HG02763 (cell line): ENCODE measurements at regions not wholly inside any gene's neighbourhood (a gene's known extent, or its start where the extent isn't known, plus 50 kb on each side); places are given as distances from the start of the nearest gene placed in this dataset.

ENCODE experiments used
- ATAC-seq: cut with Tn5 transposase; IDR thresholded peaks from one replicate; pipeline ENCODE4 v1.9.1; 2021; ENCODE audit warnings: mild to moderate bottlenecking, moderate library complexity; ENCODE audit not compliant: unreplicated experiment

GRCh38 chr2:7773362-7774360 lies 856.4 kb downstream of the RNF144A start:
- ATAC-seq: peak; percentile 60

- ATAC-seq: no peak
Observed at GRCh38 chr2:7774481-7774880, 857.3 kb downstream of the RNF144A start.

DNA sequence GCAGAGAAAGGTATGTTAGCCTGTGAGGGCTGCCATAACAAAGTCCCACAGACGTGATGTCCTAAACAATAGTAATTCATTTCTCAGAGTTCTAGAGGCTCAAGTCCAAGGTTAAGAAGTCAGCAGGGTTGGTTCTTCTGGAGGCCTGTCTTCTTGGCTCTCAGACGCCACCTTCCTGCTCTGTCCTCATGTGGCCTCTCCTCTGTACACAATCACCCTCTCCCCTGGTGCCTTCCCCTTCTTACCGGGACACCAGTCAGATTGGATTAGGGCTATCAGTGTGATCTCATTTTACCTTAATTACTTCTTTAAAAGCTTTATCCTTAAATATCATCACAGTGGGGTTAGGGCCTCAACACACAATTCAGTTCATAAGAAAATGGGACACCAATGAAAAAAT lies 860.5 kb downstream of the RNF144A start:
- ATAC-seq: no peak

- ATAC-seq: no peak
Observed at GRCh38 chr2:7780321-7780720, 863.1 kb downstream of the RNF144A start.

DNA sequence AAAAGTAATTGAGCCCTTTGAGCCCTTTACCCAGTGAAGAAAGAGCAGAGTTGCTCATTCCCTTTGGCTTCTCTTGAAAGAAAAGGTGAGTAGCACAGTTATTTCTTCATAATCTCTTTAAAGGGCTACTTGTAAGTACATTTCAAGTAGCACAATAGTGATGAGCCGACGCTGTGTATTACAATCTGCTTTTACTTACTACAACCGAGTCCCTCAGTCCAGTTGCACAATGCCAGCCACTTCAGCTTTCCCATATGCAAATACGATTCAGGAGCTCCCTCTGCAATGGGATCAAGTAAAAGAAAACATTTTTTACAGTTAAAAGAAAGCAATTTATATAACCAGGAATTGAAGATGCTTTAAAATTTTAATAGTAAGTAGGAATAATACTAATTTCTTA lies 868.5 kb downstream of the RNF144A start:
- ATAC-seq: no peak

GRCh38 chr2:7788736-7789135 lies 871.5 kb downstream of the RNF144A start:
- no peak for ATAC-seq

GRCh38 chr2:7792031-7792651 lies 874.9 kb downstream of the RNF144A start:
- ATAC-seq: no peak

DNA sequence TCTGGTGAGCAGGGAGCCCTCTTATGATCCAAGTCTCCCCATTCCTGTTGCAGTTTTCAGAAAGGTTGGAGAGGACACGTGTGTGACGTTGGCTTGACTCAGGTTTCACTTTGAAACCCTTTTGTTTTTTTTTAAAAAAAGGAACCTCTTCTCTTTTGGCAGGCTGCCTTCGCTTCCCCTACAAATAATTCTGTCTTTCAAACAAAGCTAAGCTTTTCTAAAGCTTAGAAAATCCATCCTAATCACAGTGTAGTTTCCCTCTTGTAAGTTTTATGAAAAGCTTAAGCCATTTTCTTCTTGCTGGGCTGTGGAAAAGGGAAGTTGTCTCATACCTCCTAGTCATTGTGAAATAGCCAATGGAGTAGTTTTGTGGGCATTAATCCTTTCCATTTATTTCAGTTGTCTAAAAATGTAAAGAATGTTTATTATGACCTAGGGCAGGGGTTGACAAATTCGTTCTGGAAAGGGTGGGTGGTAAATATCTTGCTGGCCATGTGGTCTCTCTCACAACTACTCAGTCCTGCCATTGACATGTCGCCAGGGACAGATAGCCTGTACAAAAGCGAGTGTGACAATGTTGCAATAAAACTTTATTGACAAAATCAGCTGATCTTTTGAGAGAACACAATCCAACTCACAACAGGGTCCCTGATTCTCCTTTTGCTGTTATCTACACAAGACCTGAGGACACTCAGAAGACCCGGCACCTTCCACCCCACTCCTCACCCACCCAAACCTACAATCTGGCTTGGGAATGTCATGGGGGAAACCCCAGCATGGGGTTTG lies 878.8 kb downstream of the RNF144A start:
- ATAC-seq: no peak

GRCh38 chr2:7800031-7800430 lies 881.8 kb upstream of the ID2 start:
- no peak for ATAC-seq

DNA sequence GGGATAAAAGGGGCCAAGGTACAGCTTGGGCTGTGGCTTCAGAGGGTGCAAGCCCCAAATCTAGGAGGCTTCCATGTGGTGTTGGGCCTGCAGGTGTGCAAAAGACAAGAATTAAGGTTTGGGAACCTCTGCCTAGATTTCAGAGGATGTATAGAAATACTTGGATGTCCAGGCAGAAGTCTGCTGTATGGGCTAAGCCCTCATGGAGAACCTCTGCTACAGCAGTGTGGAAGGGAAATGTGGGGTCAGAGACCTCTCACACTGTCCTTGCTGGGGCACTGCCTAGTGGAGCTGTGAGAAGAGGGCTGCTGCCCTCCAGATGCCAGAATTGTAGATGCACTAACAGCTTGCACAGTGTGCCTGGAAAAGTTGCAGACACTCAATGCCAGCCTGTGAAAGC lies 880.6 kb upstream of the ID2 start:
- no peak for ATAC-seq

GRCh38 chr2:7803515-7803914 lies 878.3 kb upstream of the ID2 start:
- no peak for ATAC-seq

GRCh38 chr2:7809640-7810039 lies 872.2 kb upstream of the ID2 start:
- no peak for ATAC-seq

GRCh38 chr2:7811073-7811472 lies 870.8 kb upstream of the ID2 start:
- ATAC-seq: no peak

GRCh38 chr2:7812231-7812995 lies 869.4 kb upstream of the ID2 start:
- ATAC-seq: no peak

- ATAC-seq: no peak
Observed at GRCh38 chr2:7813541-7814292, 868.1 kb upstream of the ID2 start.

DNA sequence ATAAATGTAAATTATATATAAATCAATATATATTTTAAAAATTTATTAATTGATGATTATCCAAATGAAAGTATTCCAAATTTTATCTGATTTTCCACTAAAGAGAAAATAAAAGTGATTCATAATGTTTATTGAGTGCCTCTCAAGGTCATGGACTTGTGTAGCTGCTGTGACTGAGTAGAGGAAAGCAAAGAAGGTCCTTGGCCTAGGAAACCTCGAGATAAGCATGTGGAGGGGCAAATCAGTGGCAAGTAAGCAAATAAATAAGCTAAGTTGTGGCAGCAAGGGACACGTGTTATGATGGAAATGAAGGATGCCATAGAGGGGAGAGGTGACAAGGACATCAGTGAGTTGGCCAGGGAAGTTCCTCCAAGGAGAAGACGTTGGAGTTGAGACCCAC lies 866.1 kb upstream of the ID2 start:
- no peak for ATAC-seq

GRCh38 chr2:7816233-7816632 lies 865.6 kb upstream of the ID2 start:
- no peak for ATAC-seq

DNA sequence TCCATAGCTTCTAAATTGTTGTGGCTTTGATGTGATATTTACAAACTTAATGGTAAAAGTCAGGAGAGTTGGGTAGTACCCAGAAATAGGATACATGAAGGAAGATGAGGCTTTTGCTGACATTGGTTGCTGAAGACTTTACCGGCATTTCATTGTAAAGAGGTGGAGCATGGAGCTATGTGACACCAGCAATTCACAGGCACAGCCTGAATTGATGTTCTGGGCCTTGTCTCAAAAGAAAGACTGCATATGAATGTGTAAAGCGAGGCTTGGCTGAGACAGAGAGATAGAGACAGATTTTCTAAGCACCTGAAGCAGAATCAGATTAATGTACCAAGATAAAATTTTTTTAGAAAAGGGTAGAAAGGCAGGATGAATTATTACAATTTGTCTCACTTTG lies 864.9 kb upstream of the ID2 start:
- no peak for ATAC-seq

DNA sequence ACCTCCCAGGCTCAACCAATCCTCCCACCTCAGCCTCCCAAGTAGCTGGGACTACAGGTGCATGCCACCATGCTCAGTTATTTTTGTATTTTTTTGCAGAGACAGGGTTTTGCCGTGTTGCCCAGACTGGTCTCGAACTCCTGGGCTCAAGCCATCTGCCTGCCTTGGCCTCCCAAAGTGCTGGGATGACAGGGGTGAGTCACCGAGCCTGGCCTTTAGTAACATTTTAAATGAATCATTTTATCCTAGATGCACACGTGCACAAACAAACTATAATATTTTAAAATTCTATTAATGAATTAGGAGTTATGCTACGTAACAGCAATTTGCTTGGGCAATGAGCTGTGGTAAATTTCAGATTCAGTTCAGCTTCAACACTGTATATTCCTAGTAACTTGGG lies 862.5 kb upstream of the ID2 start:
- ATAC-seq: no peak

DNA sequence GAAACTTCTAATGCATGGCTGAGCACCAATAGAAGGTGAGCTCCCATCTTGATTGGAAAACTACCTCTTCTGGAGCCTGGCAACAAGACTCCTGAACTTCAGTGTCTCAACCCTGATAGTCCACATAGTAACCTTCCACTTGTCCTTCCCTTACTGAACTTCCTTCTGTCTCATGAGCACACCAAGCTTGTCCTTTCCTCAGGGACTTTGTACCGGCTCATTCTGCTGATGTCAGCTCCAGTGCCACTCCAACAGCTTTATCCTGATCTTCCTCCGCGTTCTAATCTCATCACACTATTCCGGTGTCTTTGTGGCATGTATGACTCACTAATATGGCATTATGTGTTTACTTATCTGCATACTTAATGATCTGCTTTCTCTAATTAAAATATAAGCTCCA lies 862.0 kb upstream of the ID2 start:
- no peak for ATAC-seq
